Liver (tissue), 7 donors: ENCODE measurements at regions not wholly inside any gene's neighbourhood (a gene's known extent, or its start where the extent isn't known, plus 50 kb on each side); places are given as distances from the start of the nearest gene placed in this dataset.

Experiments used
- DNase-seq: peaks from one replicate; pipeline ENCODE4 v3.0.0-alpha.2; 2017; ENCODE audit warnings: low spot score
- H3K27ac ChIP-seq, 2 donors: one replicate each; pipeline ENCODE4 v1.7.0; 2013; ENCODE audit warnings: inconsistent platforms in 2 of 2, low read length in 2 of 2, control low read depth in 1 of 2, low read depth in 1 of 2, mild to moderate bottlenecking in 1 of 2
- H3K27me3 ChIP-seq, 4 donors: one replicate each; pipeline versions ENCODE4 v1.6.1 to v1.7.0; 2013; ENCODE audit warnings: low read length in 3 of 4, inconsistent platforms in 1 of 4, mild to moderate bottlenecking in 1 of 4, moderate library complexity in 1 of 4; ENCODE audit not compliant: control insufficient read depth in 4 of 4, insufficient read depth in 4 of 4
- H3K36me3 ChIP-seq, 4 donors: one replicate each; pipeline versions ENCODE4 v1.6.1 to v1.7.0; 2013; ENCODE audit warnings: low read length in 3 of 4, mild to moderate bottlenecking in 3 of 4, low read depth in 1 of 4, moderate library complexity in 1 of 4; ENCODE audit not compliant: control insufficient read depth in 4 of 4, insufficient read depth in 3 of 4
- H3K4me1 ChIP-seq, 4 donors: one replicate each; pipeline versions ENCODE4 v1.6.1 to v1.7.0; 2013; ENCODE audit warnings: low read length in 3 of 4, mild to moderate bottlenecking in 3 of 4, moderate library complexity in 1 of 4; ENCODE audit not compliant: control insufficient read depth in 4 of 4, insufficient read depth in 4 of 4
- H3K4me3 ChIP-seq, 3 donors: one replicate each; pipeline versions ENCODE4 v1.6.1 to v1.7.0; 2013; ENCODE audit warnings: low read length in 3 of 3, control low read depth in 1 of 3, low read depth in 1 of 3, mild to moderate bottlenecking in 1 of 3
- H3K9ac ChIP-seq, 2 donors: one replicate each; pipeline ENCODE4 v1.7.0; 2013; ENCODE audit warnings: low read length in 2 of 2, mild to moderate bottlenecking in 2 of 2, moderate library complexity in 2 of 2, control low read depth in 1 of 2, low read depth in 1 of 2
- H3K9me3 ChIP-seq, 4 donors: one replicate each; pipeline versions ENCODE4 v1.6.1 to v1.7.0; 2013; ENCODE audit warnings: low read length in 3 of 4; ENCODE audit not compliant: control insufficient read depth in 4 of 4
- ATF3 ChIP-seq: IDR thresholded peaks from 2 replicates; pipeline ENCODE4 v1.6.1; 2016; ENCODE audit warnings: antibody characterized with exemption
- EGR1 ChIP-seq, 2 donors: IDR thresholded peaks; 2 replicates each; pipeline ENCODE4 v1.6.1; 2016 to 2018; ENCODE audit warnings: antibody characterized with exemption in 2 of 2, low read depth in 2 of 2
- FOXA1 ChIP-seq: IDR thresholded peaks from 2 replicates; pipeline ENCODE4 v1.6.1; 2016; ENCODE audit warnings: antibody characterized with exemption
- FOXA2 ChIP-seq: IDR thresholded peaks from 2 replicates; pipeline ENCODE4 v1.6.1; 2016; ENCODE audit warnings: antibody characterized with exemption
- GABPA ChIP-seq, 2 donors: IDR thresholded peaks in 1 of 2; conservative IDR thresholded peaks in 1 of 2; 2 replicates each; pipeline ENCODE4 v1.6.1; 2016; ENCODE audit warnings: antibody characterized with exemption in 2 of 2, mild to moderate bottlenecking in 1 of 2, moderate library complexity in 1 of 2
- HNF4A ChIP-seq, 2 donors: conservative IDR thresholded peaks; 2 replicates each; pipeline ENCODE4 v1.6.1; 2016; ENCODE audit warnings: antibody characterized with exemption in 2 of 2, mild to moderate bottlenecking in 2 of 2
- HNF4G ChIP-seq: IDR thresholded peaks from 2 replicates; pipeline ENCODE4 v1.6.1; 2016; ENCODE audit warnings: antibody characterized with exemption
- JUND ChIP-seq, 2 donors: IDR thresholded peaks; 2 replicates each; pipeline ENCODE4 v1.6.1; 2016; ENCODE audit warnings: antibody characterized with exemption in 2 of 2
- NR2F2 ChIP-seq: IDR thresholded peaks from 2 replicates; pipeline ENCODE4 v1.6.1; 2016; ENCODE audit warnings: antibody characterized with exemption
- RAD21 ChIP-seq, 2 donors: IDR thresholded peaks; 2 replicates each; pipeline ENCODE4 v1.6.1; 2016; ENCODE audit warnings: antibody characterized with exemption in 2 of 2, mild to moderate bottlenecking in 2 of 2
- REST ChIP-seq: IDR thresholded peaks from 2 replicates; pipeline ENCODE4 v1.6.1; 2016; ENCODE audit warnings: antibody characterized with exemption, mild to moderate bottlenecking
- RXRA ChIP-seq, 2 donors: IDR thresholded peaks; 2 replicates each; pipeline ENCODE4 v1.6.1; 2017 to 2018; ENCODE audit warnings: antibody characterized with exemption in 2 of 2, mild to moderate bottlenecking in 1 of 2
- SP1 ChIP-seq: IDR thresholded peaks from 2 replicates; pipeline ENCODE4 v1.6.1; 2018; ENCODE audit warnings: antibody characterized with exemption, mild to moderate bottlenecking
- TAF1 ChIP-seq: conservative IDR thresholded peaks from 2 replicates; pipeline ENCODE4 v1.6.1; 2016; ENCODE audit warnings: antibody characterized with exemption, mild to moderate bottlenecking
- YY1 ChIP-seq: IDR thresholded peaks from 2 replicates; pipeline ENCODE4 v1.6.1; 2016; ENCODE audit warnings: antibody characterized with exemption, mild to moderate bottlenecking
- WGBS: extraction: QIAGEN DNeasy Blood & Tissue Kit; methylation state at CpG from one replicate; pipeline ENCODE4 v1.1.7; 2013; 5-methylcytosine and 5-hydroxymethylcytosine counted together
- TF ChIP-seq, protein P1 (sequence below): IDR thresholded peaks from 2 replicates; pipeline ENCODE4 v1.6.1; 2016; ENCODE audit warnings: antibody characterized with exemption
- TF ChIP-seq, protein P2 (sequence below): IDR thresholded peaks from 2 replicates; pipeline ENCODE4 v1.6.1; 2016; ENCODE audit warnings: antibody characterized with exemption
- donor health status: healthy.
- donor health status: healthy.
- donor health status: healthy.
- donor health status: healthy.

DNA sequence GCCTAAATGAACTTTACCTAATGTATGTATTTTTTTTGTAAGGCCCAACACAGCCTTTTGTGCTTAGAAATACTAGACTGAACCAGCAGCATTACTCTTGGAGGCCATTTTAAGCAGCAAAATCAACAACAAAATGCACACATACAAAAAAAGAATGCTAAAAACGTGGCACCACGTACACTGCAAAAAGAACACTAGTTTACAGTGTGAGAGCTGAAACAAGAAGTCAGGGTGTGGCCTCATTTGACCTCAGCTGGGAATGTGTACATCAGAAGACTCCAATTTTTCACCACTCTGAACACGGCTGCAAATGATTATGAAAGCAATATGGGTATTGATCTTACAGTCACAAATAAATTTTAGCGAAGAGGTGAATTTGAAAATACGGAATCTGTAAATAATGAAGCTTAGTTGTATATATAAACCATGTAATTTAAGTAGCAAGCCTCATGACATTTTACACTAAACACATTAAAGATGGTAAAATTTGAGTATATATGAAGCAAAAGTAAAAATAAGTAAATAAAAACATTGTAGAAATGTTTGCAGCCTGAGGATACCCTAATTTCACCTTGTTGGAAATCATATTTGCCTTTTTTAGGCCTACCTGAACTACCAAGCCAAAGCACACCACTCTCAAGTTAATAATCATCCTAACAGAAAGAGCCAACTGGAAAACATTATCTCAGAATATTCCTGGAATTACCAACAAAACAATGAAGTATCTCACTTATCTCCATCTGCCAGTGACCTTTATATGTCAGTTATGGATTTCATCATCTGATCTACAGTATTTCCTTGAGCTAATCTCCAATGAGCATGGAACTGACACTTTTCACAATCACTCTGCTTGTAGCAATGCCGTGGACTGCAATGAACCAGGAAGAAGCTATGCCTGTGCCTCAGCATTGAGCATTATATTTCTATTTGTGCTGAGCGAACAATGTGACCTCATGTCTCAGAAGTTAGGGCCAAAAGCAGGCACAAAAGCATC is 319.5 kb upstream of the FAT3 start:
- WGBS = 80% methylated on average over 7 of the region's 7 CpGs
- Histone ChIP-seq H3K36me3 (no peaks in the 10 kb centered on the region), H3K9ac (no peak overlapping the region), H3K27me3 (no peaks in the 10 kb centered on the region), H3K27ac (no peak overlapping the region), H3K4me3 (no peak overlapping the region), H3K4me1 (no peaks in the 10 kb centered on the region), H3K9me3 (no peaks in the 10 kb centered on the region)
- DNase-seq = no peak
- TF ChIP-seq SP1 (no peak), FOXA2 (no peak), RAD21 (IDR thresholded peaks at IDR 0.05) (no peak), HNF4A (conservative IDR thresholded peaks at IDR 0.05) (no peak), YY1 (no peak), EGR1 (IDR thresholded peaks at IDR 0.05; ENCODE audit: low read depth in 2 of 2) (no peak), TAF1 (no peak), NR2F2 (no peak), FOXA1 (no peak), JUND (IDR thresholded peaks at IDR 0.05) (no peak), REST (no peak), GABPA (IDR thresholded peaks at IDR 0.05 in 1 of 2, conservative IDR thresholded peaks at IDR 0.05 in 1 of 2) (no peak), HNF4G (no peak), RXRA (IDR thresholded peaks at IDR 0.05) (no peak), ATF3 (no peak)
- TF ChIP-seq, protein P1, sequence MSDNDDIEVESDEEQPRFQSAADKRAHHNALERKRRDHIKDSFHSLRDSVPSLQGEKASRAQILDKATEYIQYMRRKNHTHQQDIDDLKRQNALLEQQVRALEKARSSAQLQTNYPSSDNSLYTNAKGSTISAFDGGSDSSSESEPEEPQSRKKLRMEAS = no peak
- TF ChIP-seq, protein P2, sequence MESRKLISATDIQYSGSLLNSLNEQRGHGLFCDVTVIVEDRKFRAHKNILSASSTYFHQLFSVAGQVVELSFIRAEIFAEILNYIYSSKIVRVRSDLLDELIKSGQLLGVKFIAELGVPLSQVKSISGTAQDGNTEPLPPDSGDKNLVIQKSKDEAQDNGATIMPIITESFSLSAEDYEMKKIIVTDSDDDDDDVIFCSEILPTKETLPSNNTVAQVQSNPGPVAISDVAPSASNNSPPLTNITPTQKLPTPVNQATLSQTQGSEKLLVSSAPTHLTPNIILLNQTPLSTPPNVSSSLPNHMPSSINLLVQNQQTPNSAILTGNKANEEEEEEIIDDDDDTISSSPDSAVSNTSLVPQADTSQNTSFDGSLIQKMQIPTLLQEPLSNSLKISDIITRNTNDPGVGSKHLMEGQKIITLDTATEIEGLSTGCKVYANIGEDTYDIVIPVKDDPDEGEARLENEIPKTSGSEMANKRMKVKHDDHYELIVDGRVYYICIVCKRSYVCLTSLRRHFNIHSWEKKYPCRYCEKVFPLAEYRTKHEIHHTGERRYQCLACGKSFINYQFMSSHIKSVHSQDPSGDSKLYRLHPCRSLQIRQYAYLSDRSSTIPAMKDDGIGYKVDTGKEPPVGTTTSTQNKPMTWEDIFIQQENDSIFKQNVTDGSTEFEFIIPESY = no peak

DNA sequence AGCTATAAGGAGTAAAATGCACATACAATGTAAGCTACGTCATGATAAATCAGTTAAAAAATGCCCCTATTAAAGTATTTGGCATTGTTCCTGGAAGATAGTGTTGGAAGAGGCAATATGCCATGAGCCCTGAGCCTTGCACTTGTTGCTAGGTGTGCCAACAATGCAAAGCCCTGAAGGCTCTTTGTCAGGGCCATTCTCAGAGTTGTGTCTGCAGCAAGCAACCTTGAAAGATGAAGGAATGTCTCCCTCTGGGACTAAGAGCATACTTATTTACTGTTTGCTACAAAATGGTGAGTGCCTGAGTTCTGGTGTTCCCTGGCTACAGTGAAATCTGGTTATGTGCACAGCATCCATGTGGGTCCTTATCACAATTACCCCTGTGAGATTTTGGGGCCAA is 322.3 kb upstream of the FAT3 start:
- no peak overlapping the region for H3K9ac ChIP-seq
- no peaks in the 10 kb centered on the region for H3K9me3 ChIP-seq
- H3K4me1 ChIP-seq = no peaks in the 10 kb centered on the region
- no peaks in the 10 kb centered on the region for H3K27me3 ChIP-seq
- H3K27ac ChIP-seq = no peak overlapping the region
- no peak for DNase-seq
- WGBS = 80% methylated on average over 1 of the region's 1 CpG
- H3K36me3 ChIP-seq = no peaks in the 10 kb centered on the region
- TF ChIP-seq RAD21 (IDR thresholded peaks at IDR 0.05) (no peak), EGR1 (IDR thresholded peaks at IDR 0.05; ENCODE audit: low read depth in 2 of 2) (no peak), FOXA2 (no peak), SP1 (no peak), TAF1 (no peak), RXRA (IDR thresholded peaks at IDR 0.05) (no peak), REST (no peak), HNF4A (conservative IDR thresholded peaks at IDR 0.05) (no peak)
- H3K4me3 ChIP-seq = no peak overlapping the region
